ENCODE measurements at regions not wholly inside any gene's neighbourhood (a gene's known extent, or its start where the extent isn't known, plus 50 kb on each side); places are given as distances from the start of the nearest gene placed in this dataset.

- H3K4me1 ChIP-seq (ENCODE audit: insufficient read depth), result peaks cover 4% of the 10 kb centered on the region; the same call in 1 of the 2 replicates
- Mint-ChIP-seq H3K4me1 (peaks cover 17% of the 10 kb centered on the region), H3K27me3 (ENCODE audit: insufficient read depth, low read depth, poor library complexity) (peaks cover 8% of the 10 kb centered on the region), H3K27ac (no peak overlapping the region), H3K36me3 (ENCODE audit: low read depth) (no peaks in the 10 kb centered on the region), H3K4me3 (no peak overlapping the region), H3K9me3 (no peaks in the 10 kb centered on the region)
- DNase-seq (ENCODE audit: low spot score) (no peak), ATAC-seq (no peak)
- H3K27me3 ChIP-seq (ENCODE audit: insufficient read depth), result no peaks in the 10 kb centered on the region
- no peaks in the 10 kb centered on the region for H3F3A ChIP-seq (replicated peaks; ENCODE audit: low read depth)
- H3K4me3 ChIP-seq, result no peak overlapping the region
- H3K36me3 ChIP-seq (ENCODE audit: insufficient read depth), result no peaks in the 10 kb centered on the region
- TF ChIP-seq, protein P1, sequence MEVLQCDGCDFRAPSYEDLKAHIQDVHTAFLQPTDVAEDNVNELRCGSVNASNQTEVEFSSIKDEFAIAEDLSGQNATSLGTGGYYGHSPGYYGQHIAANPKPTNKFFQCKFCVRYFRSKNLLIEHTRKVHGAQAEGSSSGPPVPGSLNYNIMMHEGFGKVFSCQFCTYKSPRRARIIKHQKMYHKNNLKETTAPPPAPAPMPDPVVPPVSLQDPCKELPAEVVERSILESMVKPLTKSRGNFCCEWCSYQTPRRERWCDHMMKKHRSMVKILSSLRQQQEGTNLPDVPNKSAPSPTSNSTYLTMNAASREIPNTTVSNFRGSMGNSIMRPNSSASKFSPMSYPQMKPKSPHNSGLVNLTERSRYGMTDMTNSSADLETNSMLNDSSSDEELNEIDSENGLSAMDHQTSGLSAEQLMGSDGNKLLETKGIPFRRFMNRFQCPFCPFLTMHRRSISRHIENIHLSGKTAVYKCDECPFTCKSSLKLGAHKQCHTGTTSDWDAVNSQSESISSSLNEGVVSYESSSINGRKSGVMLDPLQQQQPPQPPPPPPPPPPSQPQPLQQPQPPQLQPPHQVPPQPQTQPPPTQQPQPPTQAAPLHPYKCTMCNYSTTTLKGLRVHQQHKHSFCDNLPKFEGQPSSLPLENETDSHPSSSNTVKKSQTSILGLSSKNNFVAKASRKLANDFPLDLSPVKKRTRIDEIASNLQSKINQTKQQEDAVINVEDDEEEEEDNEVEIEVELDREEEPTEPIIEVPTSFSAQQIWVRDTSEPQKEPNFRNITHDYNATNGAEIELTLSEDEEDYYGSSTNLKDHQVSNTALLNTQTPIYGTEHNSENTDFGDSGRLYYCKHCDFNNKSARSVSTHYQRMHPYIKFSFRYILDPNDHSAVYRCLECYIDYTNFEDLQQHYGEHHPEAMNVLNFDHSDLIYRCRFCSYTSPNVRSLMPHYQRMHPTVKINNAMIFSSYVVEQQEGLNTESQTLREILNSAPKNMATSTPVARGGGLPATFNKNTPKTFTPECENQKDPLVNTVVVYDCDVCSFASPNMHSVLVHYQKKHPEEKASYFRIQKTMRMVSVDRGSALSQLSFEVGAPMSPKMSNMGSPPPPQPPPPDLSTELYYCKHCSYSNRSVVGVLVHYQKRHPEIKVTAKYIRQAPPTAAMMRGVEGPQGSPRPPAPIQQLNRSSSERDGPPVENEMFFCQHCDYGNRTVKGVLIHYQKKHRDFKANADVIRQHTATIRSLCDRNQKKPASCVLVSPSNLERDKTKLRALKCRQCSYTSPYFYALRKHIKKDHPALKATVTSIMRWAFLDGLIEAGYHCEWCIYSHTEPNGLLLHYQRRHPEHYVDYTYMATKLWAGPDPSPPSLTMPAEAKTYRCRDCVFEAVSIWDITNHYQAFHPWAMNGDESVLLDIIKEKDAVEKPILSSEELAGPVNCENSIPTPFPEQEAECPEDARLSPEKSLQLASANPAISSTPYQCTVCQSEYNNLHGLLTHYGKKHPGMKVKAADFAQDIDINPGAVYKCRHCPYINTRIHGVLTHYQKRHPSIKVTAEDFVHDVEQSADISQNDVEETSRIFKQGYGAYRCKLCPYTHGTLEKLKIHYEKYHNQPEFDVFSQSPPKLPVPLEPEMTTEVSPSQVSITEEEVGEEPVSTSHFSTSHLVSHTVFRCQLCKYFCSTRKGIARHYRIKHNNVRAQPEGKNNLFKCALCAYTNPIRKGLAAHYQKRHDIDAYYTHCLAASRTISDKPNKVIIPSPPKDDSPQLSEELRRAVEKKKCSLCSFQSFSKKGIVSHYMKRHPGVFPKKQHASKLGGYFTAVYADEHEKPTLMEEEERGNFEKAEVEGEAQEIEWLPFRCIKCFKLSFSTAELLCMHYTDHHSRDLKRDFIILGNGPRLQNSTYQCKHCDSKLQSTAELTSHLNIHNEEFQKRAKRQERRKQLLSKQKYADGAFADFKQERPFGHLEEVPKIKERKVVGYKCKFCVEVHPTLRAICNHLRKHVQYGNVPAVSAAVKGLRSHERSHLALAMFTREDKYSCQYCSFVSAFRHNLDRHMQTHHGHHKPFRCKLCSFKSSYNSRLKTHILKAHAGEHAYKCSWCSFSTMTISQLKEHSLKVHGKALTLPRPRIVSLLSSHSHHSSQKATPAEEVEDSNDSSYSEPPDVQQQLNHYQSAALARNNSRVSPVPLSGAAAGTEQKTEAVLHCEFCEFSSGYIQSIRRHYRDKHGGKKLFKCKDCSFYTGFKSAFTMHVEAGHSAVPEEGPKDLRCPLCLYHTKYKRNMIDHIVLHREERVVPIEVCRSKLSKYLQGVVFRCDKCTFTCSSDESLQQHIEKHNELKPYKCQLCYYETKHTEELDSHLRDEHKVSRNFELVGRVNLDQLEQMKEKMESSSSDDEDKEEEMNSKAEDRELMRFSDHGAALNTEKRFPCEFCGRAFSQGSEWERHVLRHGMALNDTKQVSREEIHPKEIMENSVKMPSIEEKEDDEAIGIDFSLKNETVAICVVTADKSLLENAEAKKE (CRISPR knock-in tag; IDR thresholded peaks at IDR 0.05), result no peak
- no peak for TF ChIP-seq CREB1 (CRISPR knock-in tag; IDR thresholded peaks at IDR 0.05; ENCODE audit: low read depth)
- TF ChIP-seq, protein P2, sequence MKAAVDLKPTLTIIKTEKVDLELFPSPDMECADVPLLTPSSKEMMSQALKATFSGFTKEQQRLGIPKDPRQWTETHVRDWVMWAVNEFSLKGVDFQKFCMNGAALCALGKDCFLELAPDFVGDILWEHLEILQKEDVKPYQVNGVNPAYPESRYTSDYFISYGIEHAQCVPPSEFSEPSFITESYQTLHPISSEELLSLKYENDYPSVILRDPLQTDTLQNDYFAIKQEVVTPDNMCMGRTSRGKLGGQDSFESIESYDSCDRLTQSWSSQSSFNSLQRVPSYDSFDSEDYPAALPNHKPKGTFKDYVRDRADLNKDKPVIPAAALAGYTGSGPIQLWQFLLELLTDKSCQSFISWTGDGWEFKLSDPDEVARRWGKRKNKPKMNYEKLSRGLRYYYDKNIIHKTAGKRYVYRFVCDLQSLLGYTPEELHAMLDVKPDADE (IDR thresholded peaks at IDR 0.05), result no peak
- no peak for TF ChIP-seq REST (IDR thresholded peaks at IDR 0.05; ENCODE audit: unreplicated experiment)
- no peak for TF ChIP-seq ZNF114 (CRISPR knock-in tag; IDR thresholded peaks at IDR 0.05)
- TF ChIP-seq, protein P3, sequence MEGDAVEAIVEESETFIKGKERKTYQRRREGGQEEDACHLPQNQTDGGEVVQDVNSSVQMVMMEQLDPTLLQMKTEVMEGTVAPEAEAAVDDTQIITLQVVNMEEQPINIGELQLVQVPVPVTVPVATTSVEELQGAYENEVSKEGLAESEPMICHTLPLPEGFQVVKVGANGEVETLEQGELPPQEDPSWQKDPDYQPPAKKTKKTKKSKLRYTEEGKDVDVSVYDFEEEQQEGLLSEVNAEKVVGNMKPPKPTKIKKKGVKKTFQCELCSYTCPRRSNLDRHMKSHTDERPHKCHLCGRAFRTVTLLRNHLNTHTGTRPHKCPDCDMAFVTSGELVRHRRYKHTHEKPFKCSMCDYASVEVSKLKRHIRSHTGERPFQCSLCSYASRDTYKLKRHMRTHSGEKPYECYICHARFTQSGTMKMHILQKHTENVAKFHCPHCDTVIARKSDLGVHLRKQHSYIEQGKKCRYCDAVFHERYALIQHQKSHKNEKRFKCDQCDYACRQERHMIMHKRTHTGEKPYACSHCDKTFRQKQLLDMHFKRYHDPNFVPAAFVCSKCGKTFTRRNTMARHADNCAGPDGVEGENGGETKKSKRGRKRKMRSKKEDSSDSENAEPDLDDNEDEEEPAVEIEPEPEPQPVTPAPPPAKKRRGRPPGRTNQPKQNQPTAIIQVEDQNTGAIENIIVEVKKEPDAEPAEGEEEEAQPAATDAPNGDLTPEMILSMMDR (conservative IDR thresholded peaks at IDR 0.05; ENCODE audit: low read depth in 2 of 2), result no peak
- TF ChIP-seq ZNF331 (CRISPR knock-in tag; IDR thresholded peaks at IDR 0.05; ENCODE audit: low read depth), result no peak
- no peak for TF ChIP-seq EZH2 (IDR thresholded peaks at IDR 0.05; ENCODE audit: low read depth, unreplicated experiment)
- TF ChIP-seq NANOG (IDR thresholded peaks at IDR 0.05; ENCODE audit: borderline replicate concordance), result no peak
- TF ChIP-seq POLR2AphosphoS5 (IDR thresholded peaks at IDR 0.05; ENCODE audit: low read depth), result no peak
- TF ChIP-seq JUNB (IDR thresholded peaks at IDR 0.05; ENCODE audit: unreplicated experiment), result no peak
- TF ChIP-seq STAT1 (IDR thresholded peaks at IDR 0.05; ENCODE audit: unreplicated experiment), result no peak
- no peak for TF ChIP-seq EZH2phosphoT487 (IDR thresholded peaks at IDR 0.05; ENCODE audit: unreplicated experiment)
- no peaks in the 10 kb centered on the region for H4K20me1 ChIP-seq (replicated peaks; ENCODE audit: insufficient read depth)
- no peaks in the 10 kb centered on the region for H3K79me2 ChIP-seq (replicated peaks; ENCODE audit: insufficient read depth)
- H2AFZ ChIP-seq, result no peak overlapping the region
- H3K4me2 ChIP-seq, result no peak overlapping the region
- no peak overlapping the region for H3K27ac ChIP-seq (ENCODE audit: low read depth)
- H3K9me2 ChIP-seq (ENCODE audit: insufficient read depth), result no peaks in the 10 kb centered on the region
These were observed 175.4 kb upstream of the RNF32 start for GRCh38 chr7:156465186-156465585.

Data from GM23338 (cell line).